ENCODE measurements at regions not wholly inside any gene's neighbourhood (a gene's known extent, or its start where the extent isn't known, plus 50 kb on each side); places are given as distances from the start of the nearest gene placed in this dataset. TPM values are rescaled to one million over a fixed set of nuclear protein-coding genes. Genes with fewer than 3 reads are reported as not detected.

Small RNA genes lying in the stretch of these regions (small RNA-seq; reads per million reads assigned to genes)
- gene AC044792.1, result not detected
